GM18858 (cell line): ENCODE measurements at regions not wholly inside any gene's neighbourhood (a gene's known extent, or its start where the extent isn't known, plus 50 kb on each side); places are given as distances from the start of the nearest gene placed in this dataset.
"Not testable (repeated sequence)": the region's sequence is repeated elsewhere in the genome, so short reads cannot be mapped to it uniquely, and the experiment has no call there.

ENCODE experiments used
- ATAC-seq: cut with Tn5 transposase; IDR thresholded peaks from one replicate; pipeline ENCODE4 v1.9.1; 2021; ENCODE audit not compliant: unreplicated experiment

DNA sequence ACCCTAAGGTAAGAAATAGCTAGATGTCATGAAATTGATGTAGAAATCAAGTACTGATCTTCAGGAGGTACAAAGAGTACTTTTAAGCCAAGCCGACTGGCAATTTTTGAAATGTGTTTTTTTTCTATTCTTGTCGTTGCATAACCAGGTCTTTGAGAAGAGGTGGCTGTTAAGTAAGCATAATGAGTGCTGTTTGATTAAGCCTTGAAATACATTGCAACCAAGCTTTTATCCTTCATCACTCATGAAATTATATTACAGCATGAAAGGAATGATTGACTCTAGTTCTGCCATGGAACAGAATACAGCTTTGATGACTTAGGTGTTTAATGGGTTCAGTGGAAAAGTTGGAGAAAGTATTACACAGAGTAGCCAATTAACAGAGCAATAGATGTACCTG lies 1720.2 kb upstream of the SEL1L start:
- no peak for ATAC-seq

- no peak for ATAC-seq
These were observed 1721.5 kb upstream of the SEL1L start for GRCh38 chr14:83255015-83255726.

GRCh38 chr14:83255727-83256090 lies 1722.1 kb upstream of the SEL1L start:
- peak; percentile 41 for ATAC-seq

- no peak for ATAC-seq
These were observed 1724.1 kb upstream of the SEL1L start for GRCh38 chr14:83257466-83258439.

GRCh38 chr14:83260751-83261150 lies 1727.1 kb upstream of the SEL1L start:
- no peak for ATAC-seq

DNA sequence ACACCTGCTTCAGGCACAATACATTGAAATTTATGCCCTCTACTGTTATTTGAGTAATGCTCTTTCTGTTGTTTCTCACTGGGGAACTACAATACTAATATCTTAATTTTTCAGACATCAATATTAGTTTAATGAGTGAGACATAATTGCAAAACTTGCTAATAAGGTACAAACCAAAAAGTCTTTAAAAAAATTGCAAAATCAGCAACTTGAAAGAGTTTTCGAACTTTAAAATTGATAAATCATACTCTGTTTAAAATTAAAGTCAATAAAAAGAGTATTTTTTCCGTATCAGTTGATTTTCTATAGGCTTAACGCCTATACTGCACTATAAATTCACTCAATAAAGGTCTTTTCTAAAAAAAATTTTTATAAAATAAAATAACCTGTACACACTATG lies 1735.9 kb upstream of the SEL1L start:
- ATAC-seq = no peak

DNA sequence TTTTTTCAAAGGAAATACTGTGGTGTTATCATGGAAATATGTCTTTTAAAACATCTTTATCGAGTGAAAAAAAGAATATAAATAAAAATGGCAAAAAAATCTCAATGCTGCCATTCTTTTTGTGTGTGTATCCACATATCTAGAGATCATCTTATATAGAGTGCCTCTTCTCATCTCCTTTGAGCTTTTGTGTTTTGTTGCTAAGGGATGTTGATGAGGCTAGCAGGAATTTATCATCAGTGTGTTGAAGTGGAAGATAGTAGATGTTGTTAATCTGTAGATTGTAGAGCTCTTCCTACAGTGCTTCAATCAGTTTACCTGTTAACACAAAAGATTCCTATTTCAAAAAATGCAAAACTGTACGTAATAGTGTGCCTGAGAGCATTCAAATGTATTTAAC lies 1738.0 kb upstream of the SEL1L start:
- ATAC-seq = no peak

DNA sequence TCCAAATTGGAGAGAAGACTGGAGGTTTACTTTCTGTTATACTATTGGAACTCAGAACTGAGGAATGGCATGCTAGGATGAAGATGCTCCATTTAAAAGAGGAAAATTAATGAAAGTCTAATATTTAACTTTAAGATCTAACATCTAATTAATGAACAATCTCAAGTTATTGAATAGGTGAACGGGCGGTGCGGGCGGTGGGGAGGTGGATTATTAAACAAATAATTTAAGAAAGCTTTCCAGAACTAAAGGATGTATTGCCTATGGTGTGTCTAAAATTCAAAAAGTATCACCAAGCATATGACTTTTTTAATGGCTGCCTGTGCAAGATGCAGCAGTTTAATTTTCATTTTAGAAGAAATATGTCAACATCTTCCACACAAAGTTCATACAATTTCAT lies 1747.1 kb upstream of the SEL1L start:
- no peak for ATAC-seq

DNA sequence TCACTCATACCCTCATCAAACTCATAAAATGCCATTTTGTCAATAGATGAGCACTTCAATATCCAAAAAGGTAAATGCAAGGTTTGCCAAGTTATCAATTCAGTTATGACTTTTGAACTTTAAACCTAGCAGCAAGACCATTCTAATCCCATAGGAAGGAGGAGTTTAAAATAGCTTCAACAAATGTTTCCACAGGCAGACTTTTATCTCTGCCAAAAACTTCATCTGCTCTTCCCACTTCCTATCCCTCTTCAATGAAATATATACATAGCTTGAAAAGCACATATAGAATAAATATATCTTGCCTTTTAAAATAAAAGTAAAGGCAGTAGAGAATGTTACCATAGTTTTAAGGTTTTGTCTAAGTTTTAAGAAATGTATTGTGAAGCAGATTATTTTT lies 1749.1 kb upstream of the SEL1L start:
- ATAC-seq = no peak

GRCh38 chr14:83287300-83287699 lies 1753.6 kb upstream of the SEL1L start:
- ATAC-seq = no peak

- ATAC-seq = no peak
These were observed 1755.7 kb upstream of the SEL1L start for GRCh38 chr14:83289390-83289789.

- no peak for ATAC-seq
These were observed 1756.2 kb upstream of the SEL1L start for GRCh38 chr14:83289896-83290295.

DNA sequence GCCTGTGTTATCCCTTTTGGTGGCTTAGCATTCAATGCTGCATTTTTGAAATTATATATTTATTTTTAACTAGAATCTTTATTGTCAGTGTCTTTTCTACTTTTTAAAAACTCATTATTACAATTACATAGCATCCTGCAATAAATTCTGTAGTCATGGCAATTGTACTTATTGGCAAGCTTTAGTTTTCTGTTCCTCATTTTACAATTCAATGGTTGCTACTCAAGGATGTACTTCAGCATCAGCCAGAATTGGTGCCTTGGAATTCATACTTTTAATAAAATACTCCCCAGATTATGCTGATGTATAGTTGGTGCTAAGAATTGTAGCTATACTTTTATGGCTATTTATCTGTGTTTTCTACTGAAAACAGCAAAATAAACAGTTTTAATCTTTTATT lies 1756.8 kb upstream of the SEL1L start:
- no peak for ATAC-seq

GRCh38 chr14:83291714-83292113 lies 1758.1 kb upstream of the SEL1L start:
- ATAC-seq = no peak

GRCh38 chr14:83294941-83295340 lies 1761.3 kb upstream of the SEL1L start:
- ATAC-seq = no peak

DNA sequence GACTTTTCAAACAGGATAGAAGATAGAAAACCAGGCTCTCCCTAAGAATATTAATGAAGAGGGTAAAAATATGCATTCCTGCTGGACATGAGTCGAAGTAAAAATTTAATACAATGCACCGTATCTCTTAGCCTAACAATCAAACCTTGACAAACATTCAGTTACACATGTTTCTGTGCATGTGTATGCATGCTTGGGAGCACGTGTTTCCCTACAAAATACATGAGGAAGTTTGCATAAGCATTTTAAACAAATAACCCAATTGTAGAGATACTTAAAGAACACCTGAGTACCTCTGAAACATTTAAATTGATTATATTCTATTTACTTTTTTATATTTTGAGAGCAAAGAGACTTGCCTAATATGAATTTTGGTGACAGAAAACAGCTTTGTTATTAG lies 1763.7 kb upstream of the SEL1L start:
- ATAC-seq = no peak

GRCh38 chr14:83298016-83298415 lies 1764.4 kb upstream of the SEL1L start:
- not testable (repeated sequence) for ATAC-seq

GRCh38 chr14:83300476-83301064 lies 1766.9 kb upstream of the SEL1L start:
- ATAC-seq = peak; percentile 71

- no peak for ATAC-seq
These were observed 1768.1 kb upstream of the SEL1L start for GRCh38 chr14:83301791-83302190.

GRCh38 chr14:83309211-83309610 lies 1775.6 kb upstream of the SEL1L start:
- ATAC-seq = no peak

GRCh38 chr14:83309833-83310232 lies 1776.2 kb upstream of the SEL1L start:
- no peak for ATAC-seq

GRCh38 chr14:83312511-83312910 lies 1778.9 kb upstream of the SEL1L start:
- no peak for ATAC-seq
